HepG2 (cell line): ENCODE measurements at regions not wholly inside any gene's neighbourhood (a gene's known extent, or its start where the extent isn't known, plus 50 kb on each side); places are given as distances from the start of the nearest gene placed in this dataset.

ENCODE experiments used
- ATAC-seq: fragments of 200-7000 bp; cut with Tn5 transposase; 3 replicates; pipeline ENCODE4 v1.9.1; 2020; ENCODE audit warnings: mild to moderate bottlenecking, moderate library complexity
- BruUV-seq: library from RNA; stranded (reverse); fragments of 400-500 nt; replicated peaks from 2 replicates; lab custom pipeline; 2021; lab: Mats Ljungman, UMichigan
- CTCF ChIA-PET: fragments of 300-600 bp; formaldehyde crosslinking; extraction: SDS; loops from one replicate; lab custom pipeline; 2021; ENCODE audit warnings: low total read pairs, inconsistent platforms, low intra/inter-chr PET ratio; lab: Yijun Ruan, JAX
- POLR2A ChIA-PET: fragments of 350-600 bp; sonication (Branson Sonifier 250); formaldehyde crosslinking; loops from one replicate; lab custom pipeline; 2020; ENCODE audit warnings: antibody characterized with exemption, inconsistent platforms; lab: Yijun Ruan, JAX
- DNase-seq: peaks from one replicate; pipeline ENCODE4 v3.0.0-alpha.2; 2015; ENCODE audit warnings: low spot score
- FAIRE-seq: peaks from 3 replicates; lab custom pipeline; 2011; peaks lifted over from hg19 to GRCh38; lab: Jason Lieb, UNC
- H2AFZ ChIP-seq: one replicate; pipeline ENCODE4 v1.6.1; 2011; ENCODE audit warnings: low read length, inconsistent platforms
- H3K27ac ChIP-seq: fragments of 300-600 bp; 3 replicates; pipeline ENCODE4 v1.8.0; 2011; ENCODE audit warnings: mixed run types, mild to moderate bottlenecking, mixed read lengths, low read length, inconsistent platforms; ENCODE audit not compliant: insufficient read depth; ENCODE audit errors: extremely low read length
- H3K27me3 ChIP-seq, 2 experiments: fragments of 200-600 bp in 1 of 2; 2 replicates in 1 of 2; 3 replicates in 1 of 2; pipeline versions ENCODE4 v1.6.0 to v1.8.0; 2011; ENCODE audit warnings: low read length in 2 of 2, mild to moderate bottlenecking in 2 of 2, moderate library complexity in 2 of 2, inconsistent platforms in 1 of 2; ENCODE audit not compliant: insufficient read depth in 2 of 2, control insufficient read depth in 1 of 2
- H3K36me3 ChIP-seq, 2 experiments: fragments of 200-600 bp in 1 of 2; replicated peaks in 1 of 2; 2 replicates in 1 of 2; 3 replicates in 1 of 2; pipeline versions ENCODE4 v1.5.1 to v1.8.0; 2011; ENCODE audit warnings: low read length in 2 of 2, inconsistent platforms in 1 of 2; ENCODE audit not compliant: insufficient read depth in 2 of 2, control insufficient read depth in 1 of 2
- H3K4me1 ChIP-seq: 2 replicates; pipeline ENCODE4 v1.5.1; 2012; ENCODE audit warnings: low read length, inconsistent platforms; ENCODE audit not compliant: insufficient read depth
- H3K4me2 ChIP-seq: 2 replicates; pipeline ENCODE4 v1.6.0; 2011; ENCODE audit warnings: low read depth, low read length, inconsistent platforms
- H3K4me3 ChIP-seq, 3 experiments: fragments of 200-600 bp in 1 of 3; sonication (generic), shearing (Covaris generic) in 1 of 3; replicated peaks in 1 of 3; 2 replicates each; pipeline ENCODE4 v1.5.1; 2011 to 2016; ENCODE audit warnings: low read length in 3 of 3, inconsistent platforms in 2 of 3, low read depth in 2 of 3, mild to moderate bottlenecking in 2 of 3, control low read depth in 1 of 3, mixed read lengths in 1 of 3; ENCODE audit not compliant: insufficient read depth in 1 of 3
- H3K79me2 ChIP-seq: one replicate; pipeline ENCODE4 v1.6.1; 2011; ENCODE audit warnings: low read length, inconsistent platforms; ENCODE audit not compliant: insufficient read depth
- H3K9ac ChIP-seq: 2 replicates; pipeline ENCODE4 v1.6.0; 2011; ENCODE audit warnings: mild to moderate bottlenecking, low read depth, low read length, inconsistent platforms; ENCODE audit not compliant: insufficient read depth
- H3K9me3 ChIP-seq: 2 replicates; pipeline ENCODE4 v1.5.1; 2012; ENCODE audit warnings: mild to moderate bottlenecking, low read length
- H4K20me1 ChIP-seq: 2 replicates; pipeline ENCODE4 v1.6.0; 2011; ENCODE audit warnings: inconsistent platforms, mild to moderate bottlenecking, low read length, moderate library complexity; ENCODE audit not compliant: insufficient read depth
- ETV5 ChIP-seq: IDR thresholded peaks from 2 replicates; pipeline ENCODE4 v1.6.1; 2018; ENCODE audit warnings: missing biosample characterization, missing genetic modification reagents, inconsistent platforms, borderline replicate concordance
- MAFF ChIP-seq: IDR thresholded peaks from 2 replicates; pipeline ENCODE4 v1.6.1; 2011; ENCODE audit warnings: low read depth, low read length, improper control_type of control experiment
- MAFK ChIP-seq, 2 experiments: IDR thresholded peaks in 1 of 2; conservative IDR thresholded peaks in 1 of 2; 2 replicates each; pipeline ENCODE4 v1.6.1; 2011; ENCODE audit warnings: improper control_type of control experiment in 2 of 2, low read length in 2 of 2
- ZBTB20 ChIP-seq: sonication (generic); formaldehyde crosslinking; IDR thresholded peaks from 2 replicates; pipeline ENCODE4 v1.8.1; 2023; ENCODE audit warnings: missing genetic modification reagents, low read depth, mild to moderate bottlenecking, borderline replicate concordance
- ZMYM3 ChIP-seq: sonication (generic); formaldehyde crosslinking; IDR thresholded peaks from 2 replicates; pipeline ENCODE4 v1.5.1; 2020; ENCODE audit warnings: mild to moderate bottlenecking, missing genetic modification reagents
- ZNF546 ChIP-seq: sonication (generic); formaldehyde crosslinking; conservative IDR thresholded peaks from 2 replicates; pipeline ENCODE4 v1.8.1; 2023; ENCODE audit warnings: mild to moderate bottlenecking, missing genetic modification reagents
- ZNF563 ChIP-seq: sonication (generic); formaldehyde crosslinking; IDR thresholded peaks from 2 replicates; pipeline ENCODE4 v1.8.0; 2022; ENCODE audit warnings: mild to moderate bottlenecking, moderate library complexity, missing genetic modification reagents
- ZNF891 ChIP-seq: sonication (generic); formaldehyde crosslinking; IDR thresholded peaks from 2 replicates; pipeline ENCODE4 v1.5.0; 2020; ENCODE audit warnings: mild to moderate bottlenecking, missing genetic modification reagents
- WGBS: methylation state at CpG from one replicate; pipeline ENCODE4 v1.1.6; 2017; ENCODE audit warnings: low lambda C conversion rate; 5-methylcytosine and 5-hydroxymethylcytosine counted together
- in situ Hi-C: cut with HindIII; loops from 2 replicates; pipeline ENCODE4 v1.10.0; 2017; ENCODE audit warnings: low pct_unique_long_range_greater_than_20kb; ENCODE audit not compliant: extremely low pct_ligation_motif_present
- intact Hi-C: fragments of 100-400 bp; cut with micrococcal nuclease; formaldehyde crosslinking; loops from one replicate; pipeline ENCODE4 v1.10.0; 2022; ENCODE audit not compliant: unreplicated experiment

DNA sequence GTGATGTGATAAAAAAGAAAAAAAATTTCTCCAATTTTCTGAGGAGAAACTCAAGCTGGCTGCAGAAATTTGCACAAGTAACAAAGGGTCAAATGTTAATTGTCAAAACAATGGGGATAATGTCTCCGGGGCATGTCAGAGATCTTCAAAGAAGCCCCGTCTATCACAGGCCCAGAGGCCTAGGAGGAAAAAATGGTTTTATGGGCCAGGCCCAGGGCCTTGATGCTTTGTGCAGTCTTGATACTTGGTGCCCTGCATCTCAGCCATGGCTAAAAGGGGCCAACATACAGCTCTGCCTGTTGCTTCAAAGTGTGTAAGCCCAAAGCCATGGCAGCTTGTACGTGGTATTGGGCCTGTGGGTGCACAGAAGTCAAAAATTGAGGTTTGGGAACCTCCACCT lies 961.0 kb downstream of the FAM133A start:
- Histone ChIP-seq H2AFZ (no peak overlapping the region), H4K20me1 (no peaks in the 10 kb centered on the region), H3K36me3 (no peaks in the 10 kb centered on the region), H3K27me3 (no peaks in the 10 kb centered on the region), H3K9me3 (peaks cover 22% of the 10 kb centered on the region; the same call in 1 of the 2 replicates), H3K79me2 (no peaks in the 10 kb centered on the region), H3K9ac (no peak overlapping the region), H3K27ac (no peak overlapping the region), H3K4me3 (no peak overlapping the region), H3K4me1 (no peaks in the 10 kb centered on the region), H3K4me2 (no peak overlapping the region)
- DNase-seq (no peak), ATAC-seq (no peak), FAIRE-seq (no peak)
- POLR2A ChIA-PET: no interaction called here
- no TSS peak for BruUV-seq
- TF ChIP-seq ZNF891 (CRISPR knock-in tag): no peak
- TF ChIP-seq ZNF546 (CRISPR knock-in tag): no peak
- TF ChIP-seq ZMYM3 (CRISPR knock-in tag): no peak
- in situ Hi-C loops: no loop called here
- 0% methylated on average over 2 of the region's 3 CpGs for WGBS
- CTCF ChIA-PET: no interaction called here
- intact Hi-C loops: no loop called here

DNA sequence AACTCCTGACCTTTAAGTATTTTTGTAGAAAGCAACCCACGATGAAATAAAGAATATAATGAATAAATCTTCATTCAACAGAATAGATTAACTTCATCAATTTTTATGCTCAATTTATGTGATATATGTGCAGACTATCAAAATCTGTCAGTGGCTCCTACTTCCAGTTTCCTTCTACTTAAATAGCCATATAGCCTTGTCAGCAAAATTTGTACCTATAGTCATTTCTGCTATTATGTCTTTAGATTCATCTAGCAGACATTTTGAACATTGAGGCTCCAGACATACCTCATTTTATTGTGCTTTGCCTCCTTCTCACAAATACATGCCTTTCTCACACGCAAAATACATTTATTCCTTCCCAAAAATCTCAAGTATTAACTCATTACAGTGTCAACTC lies 971.7 kb downstream of the FAM133A start:
- Histone ChIP-seq H3K9me3 (no peaks in the 10 kb centered on the region), H3K4me1 (no peaks in the 10 kb centered on the region), H3K4me2 (no peak overlapping the region), H3K4me3 (no peak overlapping the region), H2AFZ (no peak overlapping the region), H3K27me3 (no peaks in the 10 kb centered on the region), H3K27ac (no peak overlapping the region), H3K79me2 (no peaks in the 10 kb centered on the region), H4K20me1 (no peaks in the 10 kb centered on the region), H3K36me3 (no peaks in the 10 kb centered on the region), H3K9ac (no peak overlapping the region)
- BruUV-seq: no TSS peak
- peak; percentile 73 to 85 for TF ChIP-seq MAFK (conservative IDR thresholded peaks at IDR 0.05 in 1 of 2, IDR thresholded peaks at IDR 0.05 in 1 of 2; ENCODE audit: low read length in 2 of 2)
- no peak for TF ChIP-seq ETV5 (CRISPR knock-in tag)
- TF ChIP-seq ZBTB20 (CRISPR knock-in tag): no peak
- TF ChIP-seq MAFF: peak; percentile 73
- no peak for TF ChIP-seq ZNF563 (CRISPR knock-in tag)
- ChIA-PET CTCF (no interaction called here), POLR2A (no interaction called here)
- intact Hi-C loops (no loop called here), in situ Hi-C loops (no loop called here)
- DNase-seq (no peak), FAIRE-seq (no peak), ATAC-seq (no peak)
- WGBS: 2% methylated on average over 2 of the region's 2 CpGs
